PC-9 (cell line): ENCODE measurements at regions not wholly inside any gene's neighbourhood (a gene's known extent, or its start where the extent isn't known, plus 50 kb on each side); places are given as distances from the start of the nearest gene placed in this dataset.

Source experiments
- BruUV-seq: library from RNA; stranded (reverse); fragments of 400-500 nt; replicated peaks from 2 replicates; lab custom pipeline; 2021; lab: Mats Ljungman, UMichigan
- CTCF ChIA-PET: fragments of 300-600 bp; sonication (Branson Sonifier 250); formaldehyde crosslinking; loops from one replicate; lab custom pipeline; 2022; ENCODE audit warnings: antibody characterized with exemption; lab: Charles Lee
- POLR2A ChIA-PET: fragments of 300-600 bp; sonication (Branson Sonifier 250); formaldehyde crosslinking; loops from one replicate; lab custom pipeline; 2022; ENCODE audit warnings: antibody characterized with exemption; ENCODE audit not compliant: unreplicated experiment; lab: Charles Lee
- DNase-seq, 2 experiments: peaks; one replicate each; pipeline versions ENCODE4 v3.0.0 to v3.0.0-alpha.2; 2015 to 2022; ENCODE audit warnings: mixed read lengths in 1 of 2
- H2AFZ ChIP-seq: fragments of 200-600 bp; sonication (generic); 2 replicates; pipeline ENCODE4 v1.8.1; 2017; ENCODE audit warnings: antibody characterized with exemption
- H3F3A ChIP-seq: fragments of 200-600 bp; sonication (generic); 2 replicates; pipeline ENCODE4 v1.8.1; 2017; ENCODE audit warnings: antibody characterized with exemption, mild to moderate bottlenecking, low read depth; ENCODE audit not compliant: insufficient read depth
- H3K27ac ChIP-seq: fragments of 200-600 bp; sonication (generic); 2 replicates; pipeline ENCODE4 v1.6.1; 2016; ENCODE audit warnings: mixed run types
- H3K27me3 ChIP-seq: fragments of 200-600 bp; sonication (generic); 2 replicates; pipeline ENCODE4 v1.6.1; 2016; ENCODE audit warnings: low read depth, mixed run types; ENCODE audit not compliant: insufficient read depth
- H3K36me3 ChIP-seq: fragments of 200-600 bp; sonication (generic); 2 replicates; pipeline ENCODE4 v1.6.1; 2016; ENCODE audit warnings: low read depth, mixed run types
- H3K4me1 ChIP-seq: fragments of 200-600 bp; sonication (generic); replicated peaks from 2 replicates; pipeline ENCODE4 v1.6.1; 2016; ENCODE audit warnings: mixed run types; ENCODE audit not compliant: insufficient read depth
- H3K4me2 ChIP-seq: fragments of 200-600 bp; sonication (generic); 2 replicates; pipeline ENCODE4 v1.6.1; 2017; ENCODE audit warnings: mixed run types
- H3K4me3 ChIP-seq: fragments of 200-600 bp; sonication (generic); 2 replicates; pipeline ENCODE4 v1.6.1; 2016; ENCODE audit warnings: mixed run types
- H3K79me2 ChIP-seq: fragments of 200-600 bp; sonication (generic); 2 replicates; pipeline ENCODE4 v1.6.1; 2017; ENCODE audit warnings: low read depth, mixed run types
- H3K9me2 ChIP-seq: fragments of 200-600 bp; sonication (generic); 2 replicates; pipeline ENCODE4 v1.8.1; 2017; ENCODE audit warnings: mild to moderate bottlenecking; ENCODE audit not compliant: insufficient read depth
- H3K9me3 ChIP-seq: fragments of 200-600 bp; sonication (generic); 2 replicates; pipeline ENCODE4 v1.8.1; 2016; ENCODE audit warnings: low read depth; ENCODE audit not compliant: insufficient read depth
- H4K20me1 ChIP-seq: fragments of 200-600 bp; sonication (generic); 2 replicates; pipeline ENCODE4 v1.8.1; 2017; ENCODE audit not compliant: insufficient read depth
- CTCF ChIP-seq: fragments of 200-600 bp; sonication (generic); conservative IDR thresholded peaks from 2 replicates; pipeline ENCODE4 v1.6.1; 2017; ENCODE audit warnings: mixed run types, antibody characterized with exemption, mild to moderate bottlenecking, moderate library complexity
- EZH2 ChIP-seq: fragments of 200-600 bp; sonication (generic); IDR thresholded peaks from 2 replicates; pipeline ENCODE4 v1.8.0; 2017; ENCODE audit warnings: antibody characterized with exemption, low read depth
- intact Hi-C: fragments of 100-400 bp; cut with micrococcal nuclease; formaldehyde crosslinking; loops from one replicate; pipeline ENCODE4 v1.10.0; 2022; ENCODE audit not compliant: unreplicated experiment

DNA sequence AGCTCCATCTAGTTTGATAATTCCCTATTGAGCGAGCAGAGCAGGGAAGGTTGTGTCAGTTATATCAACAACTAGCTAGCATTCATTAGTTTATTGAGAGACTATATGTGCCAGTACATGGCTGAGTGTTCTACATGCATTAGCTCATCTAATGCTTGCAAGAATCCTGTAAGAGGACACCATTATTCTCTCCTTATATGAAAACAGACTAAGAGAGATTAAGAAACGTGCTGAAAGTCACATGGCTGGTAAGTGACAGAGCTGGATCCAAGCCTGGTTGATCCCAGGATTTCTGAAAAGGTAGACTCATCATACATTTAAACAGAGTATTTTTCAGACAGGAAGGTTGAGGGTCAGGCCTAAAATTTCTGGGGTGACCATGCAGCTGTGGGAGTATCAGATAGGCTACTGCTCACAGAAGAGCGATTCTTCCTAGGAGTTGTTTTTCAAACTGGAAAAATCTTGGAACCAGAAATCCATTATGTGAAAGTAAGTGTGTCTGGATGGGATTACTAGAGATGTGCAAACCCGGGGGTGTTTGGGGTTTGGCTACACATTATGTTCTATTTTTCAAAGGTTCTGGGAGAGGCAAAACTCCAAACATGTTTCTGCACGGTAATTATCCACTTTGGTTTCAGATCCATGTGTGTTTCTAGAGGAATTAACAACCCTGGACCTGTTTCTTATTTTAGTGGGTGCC lies 213.3 kb downstream of the FAM76B start:
- no peaks in the 10 kb centered on the region for H3K27me3 ChIP-seq
- no peaks in the 10 kb centered on the region for H3K9me3 ChIP-seq
- no peak for TF ChIP-seq CTCF
- no peak for TF ChIP-seq EZH2
- intact Hi-C loops: no loop called here
- no peaks in the 10 kb centered on the region for H3K36me3 ChIP-seq
- H3K4me3 ChIP-seq: no peak overlapping the region
- no peaks in the 10 kb centered on the region for H4K20me1 ChIP-seq
- peak in 1 of 2 experiments; percentile 9 for DNase-seq
- POLR2A ChIA-PET: no interaction called here
- H3K9me2 ChIP-seq: no peaks in the 10 kb centered on the region
- no peak overlapping the region for H3K27ac ChIP-seq
- H3K4me2 ChIP-seq: no peak overlapping the region
- H3F3A ChIP-seq: no peaks in the 10 kb centered on the region
- no peak overlapping the region for H2AFZ ChIP-seq
- BruUV-seq: no TSS peak
- CTCF ChIA-PET: no interaction called here
- H3K4me1 ChIP-seq: no peaks in the 10 kb centered on the region
- H3K79me2 ChIP-seq: no peaks in the 10 kb centered on the region

- Histone ChIP-seq H3K4me3 (no peak overlapping the region), H3K79me2 (no peaks in the 10 kb centered on the region), H3K27ac (no peak overlapping the region), H2AFZ (no peak overlapping the region), H3K9me2 (no peaks in the 10 kb centered on the region), H3K9me3 (no peaks in the 10 kb centered on the region), H4K20me1 (no peaks in the 10 kb centered on the region), H3K27me3 (no peaks in the 10 kb centered on the region), H3K4me2 (no peak overlapping the region), H3K36me3 (no peaks in the 10 kb centered on the region), H3F3A (no peaks in the 10 kb centered on the region), H3K4me1 (no peaks in the 10 kb centered on the region)
- ChIA-PET CTCF (no interaction called here), POLR2A (no interaction called here)
- DNase-seq: peak in 1 of 2 experiments; percentile 23
- BruUV-seq: no TSS peak
- intact Hi-C loops: no loop called here
- TF ChIP-seq EZH2 (no peak), CTCF (no peak)
These were observed 214.1 kb downstream of the FAM76B start for GRCh38 chr11:95575517-95575916.

DNA sequence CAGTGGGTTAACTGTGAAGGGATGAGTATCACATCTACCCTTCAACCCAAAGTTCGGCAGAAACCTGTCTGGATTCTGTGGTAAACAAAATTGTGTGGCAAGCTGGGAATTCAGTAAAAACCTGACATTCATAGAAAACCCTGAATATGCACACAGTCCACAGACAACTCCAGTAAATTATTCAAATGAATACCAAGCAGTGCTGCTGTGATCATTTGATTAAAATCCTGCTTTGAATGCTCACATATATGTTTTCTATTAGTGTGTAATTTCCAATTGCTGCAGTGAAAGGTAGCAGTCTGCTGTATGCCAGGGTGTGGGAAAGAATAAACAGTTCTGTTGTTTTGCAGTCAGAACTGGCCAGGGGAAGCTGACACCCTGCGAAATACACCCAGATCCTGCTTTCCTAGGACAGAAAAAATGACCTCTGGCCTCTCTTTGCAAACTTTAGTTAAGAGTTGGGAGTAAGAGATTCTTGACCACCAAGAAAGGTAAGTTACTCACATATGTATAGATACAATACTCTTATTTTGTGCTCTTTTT lies 217.8 kb downstream of the FAM76B start:
- Histone ChIP-seq H3K9me2 (no peaks in the 10 kb centered on the region), H3K27me3 (no peaks in the 10 kb centered on the region), H3K27ac (no peak overlapping the region), H2AFZ (no peak overlapping the region), H3K9me3 (no peaks in the 10 kb centered on the region), H3K4me2 (no peak overlapping the region), H3K36me3 (no peaks in the 10 kb centered on the region), H3K79me2 (no peaks in the 10 kb centered on the region), H4K20me1 (no peaks in the 10 kb centered on the region), H3K4me1 (no peaks in the 10 kb centered on the region), H3F3A (no peaks in the 10 kb centered on the region), H3K4me3 (no peak overlapping the region)
- intact Hi-C loops: no loop called here
- no peak for DNase-seq
- TF ChIP-seq CTCF: no peak
- TF ChIP-seq EZH2: no peak
- ChIA-PET CTCF (no interaction called here), POLR2A (no interaction called here)
- BruUV-seq: no TSS peak
